HG02642 (cell line): ENCODE measurements at regions not wholly inside any gene's neighbourhood (a gene's known extent, or its start where the extent isn't known, plus 50 kb on each side); places are given as distances from the start of the nearest gene placed in this dataset.

ENCODE experiments used
- ATAC-seq: cut with Tn5 transposase; IDR thresholded peaks from one replicate; pipeline ENCODE4 v1.9.1; 2021; ENCODE audit warnings: mild to moderate bottlenecking; ENCODE audit not compliant: unreplicated experiment, poor library complexity

DNA sequence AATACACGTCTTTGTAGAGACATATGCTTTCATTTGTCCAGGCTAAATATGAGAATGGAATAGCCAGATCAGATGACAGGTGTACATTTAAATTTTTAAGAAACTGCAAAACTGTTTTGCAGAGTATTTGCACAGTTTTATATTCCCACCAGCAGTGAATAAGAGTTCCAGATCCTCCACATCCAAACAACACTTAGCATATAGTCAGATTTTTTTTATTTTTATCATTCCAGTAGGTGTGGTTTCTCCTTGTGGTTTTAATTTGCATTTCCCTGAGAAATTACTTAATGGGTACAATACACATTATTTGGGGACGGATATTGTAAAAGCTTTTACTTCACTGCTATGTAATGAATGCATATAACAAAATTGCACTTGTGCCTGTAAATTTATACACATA, 56.7 kb upstream of the IRF2 start:
- no peak for ATAC-seq

DNA sequence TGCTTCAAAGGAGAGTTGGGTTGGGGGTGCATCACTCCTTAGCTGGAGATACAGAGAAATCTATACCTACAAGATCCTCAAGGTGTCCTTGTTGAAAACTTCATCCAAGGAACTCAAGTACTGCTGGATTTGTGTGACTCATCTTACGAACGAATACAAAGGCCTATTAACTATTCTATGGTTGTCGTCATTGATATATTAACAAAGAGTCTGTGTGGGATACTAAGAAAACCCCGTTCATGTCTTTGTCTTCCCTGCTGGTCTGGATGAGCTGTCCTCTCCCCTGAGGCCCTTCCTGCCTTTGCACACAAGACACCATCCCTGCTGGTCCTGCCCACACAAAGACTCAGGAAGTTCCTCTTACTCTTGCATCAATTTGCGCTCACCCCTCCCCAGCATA, 54.9 kb upstream of the IRF2 start:
- ATAC-seq: no peak

DNA sequence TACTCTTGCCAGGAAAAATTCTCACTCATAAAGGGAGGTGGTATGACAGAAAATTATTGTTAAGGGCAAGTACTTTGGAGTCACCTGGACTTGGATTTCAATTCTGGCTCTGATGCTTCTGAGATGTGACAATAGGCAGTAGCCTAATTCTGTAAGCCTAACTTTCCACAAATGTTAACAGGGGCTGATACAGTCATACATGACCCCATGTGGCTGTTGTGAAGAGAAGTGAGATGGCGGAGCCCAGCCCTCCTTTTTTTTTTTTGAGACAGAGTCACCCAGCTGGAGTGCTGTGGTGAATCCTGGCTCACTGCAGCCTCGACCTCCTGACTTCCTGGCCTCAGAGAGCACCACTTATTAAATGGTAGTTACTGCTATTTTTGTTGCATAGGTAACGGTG, 54.4 kb upstream of the IRF2 start:
- ATAC-seq: no peak

DNA sequence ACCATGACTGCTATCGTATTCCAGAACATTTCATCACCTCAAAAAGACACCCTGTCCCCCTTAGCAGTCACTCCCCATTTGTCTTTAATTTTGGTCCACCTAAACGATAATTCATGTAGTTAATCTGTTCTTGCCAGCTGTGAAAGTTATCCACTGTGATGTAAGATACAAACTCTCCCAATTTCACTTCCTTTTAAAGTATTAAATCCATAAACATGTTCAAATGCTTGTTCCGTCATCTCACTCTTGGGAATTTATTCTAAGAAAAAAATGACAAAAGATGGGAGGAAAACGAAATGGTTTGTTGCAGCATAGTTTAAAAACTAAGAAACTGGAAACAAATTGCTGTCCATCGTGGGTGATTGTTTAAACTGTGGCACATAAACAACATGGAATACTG, 53.7 kb upstream of the IRF2 start:
- ATAC-seq: no peak

DNA sequence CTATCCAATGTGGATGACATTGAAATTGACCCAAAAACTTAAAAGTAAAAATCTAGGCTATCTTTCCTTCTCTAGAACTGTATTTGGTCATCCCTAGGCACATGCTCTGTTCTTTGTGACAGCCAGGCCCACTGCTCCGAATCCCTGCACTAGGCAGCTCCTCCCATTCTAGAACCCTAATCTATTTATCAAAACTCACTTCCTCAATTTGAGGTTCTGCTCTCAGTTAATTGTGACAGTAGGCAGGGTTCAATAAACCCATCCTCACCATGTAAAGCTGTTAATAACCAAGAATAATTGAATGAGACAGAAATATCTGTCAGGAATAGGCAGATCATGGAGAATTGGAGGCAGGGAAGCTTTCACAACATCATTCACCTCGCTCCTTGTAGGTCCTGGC, 51.9 kb upstream of the IRF2 start:
- no peak for ATAC-seq
